Activated CD8-positive, alpha-beta memory T cell treated with anti-CD3 and anti-CD28 coated beads for 24 hours (primary cell): ENCODE measurements at regions not wholly inside any gene's neighbourhood (a gene's known extent, or its start where the extent isn't known, plus 50 kb on each side); places are given as distances from the start of the nearest gene placed in this dataset.
"Not testable (repeated sequence)": the region's sequence is repeated elsewhere in the genome, so short reads cannot be mapped to it uniquely, and the experiment has no call there.

Experiments
- DNase-seq: peaks from one replicate; pipeline ENCODE4 v3.0.0-alpha.2; 2020

GRCh38 chrX:1700757-1701156 is 85.9 kb downstream of the ASMT start:
- DNase-seq = no peak

GRCh38 chrX:1701396-1701901 is 86.6 kb downstream of the ASMT start:
- not testable (repeated sequence) for DNase-seq

- DNase-seq = not testable (repeated sequence)
Measured at GRCh38 chrX:1702142-1702541, 87.3 kb downstream of the ASMT start.

GRCh38 chrX:1702557-1702956 is 87.7 kb downstream of the ASMT start:
- DNase-seq = not testable (repeated sequence)

- DNase-seq = not testable (repeated sequence)
Measured at GRCh38 chrX:1709277-1709676, 94.4 kb downstream of the ASMT start.

- no peak for DNase-seq
Measured at GRCh38 chrX:1713296-1713695, 98.4 kb downstream of the ASMT start.

GRCh38 chrX:1717373-1717772 is 102.5 kb downstream of the ASMT start:
- DNase-seq = no peak

GRCh38 chrX:1719270-1719669 is 104.4 kb downstream of the ASMT start:
- DNase-seq = no peak

- no peak for DNase-seq
Measured at GRCh38 chrX:1720836-1721235, 106.0 kb downstream of the ASMT start.

GRCh38 chrX:1725472-1725871 is 110.6 kb downstream of the ASMT start:
- peak; percentile 13 for DNase-seq

- DNase-seq = peak; percentile 42
Measured at GRCh38 chrX:1727531-1728027, 112.7 kb downstream of the ASMT start.

GRCh38 chrX:1734806-1735205 is 119.9 kb downstream of the ASMT start:
- peak; percentile 30 for DNase-seq

GRCh38 chrX:1741816-1742394 is 127.0 kb downstream of the ASMT start:
- DNase-seq = no peak

- DNase-seq = no peak
Measured at GRCh38 chrX:1743105-1743504, 128.2 kb downstream of the ASMT start.

GRCh38 chrX:1743663-1744062 is 128.8 kb downstream of the ASMT start:
- no peak for DNase-seq

- DNase-seq = no peak
Measured at GRCh38 chrX:1748408-1748807, 133.5 kb downstream of the ASMT start.

GRCh38 chrX:1749499-1749898 is 134.6 kb downstream of the ASMT start:
- no peak for DNase-seq

GRCh38 chrX:1750267-1750666 is 135.4 kb downstream of the ASMT start:
- DNase-seq = no peak

GRCh38 chrX:1751781-1752180 is 136.9 kb downstream of the ASMT start:
- DNase-seq = no peak

GRCh38 chrX:1752799-1753198 is 137.9 kb downstream of the ASMT start:
- not testable (repeated sequence) for DNase-seq

- DNase-seq = no peak
Measured at GRCh38 chrX:1754077-1754476, 139.2 kb downstream of the ASMT start.

- peak; percentile 3 for DNase-seq
Measured at GRCh38 chrX:1763294-1763693, 148.4 kb downstream of the ASMT start.

GRCh38 chrX:1764883-1765364 is 150.1 kb downstream of the ASMT start:
- peak; percentile 17 for DNase-seq

- DNase-seq = no peak
Measured at GRCh38 chrX:1767026-1767425, 152.2 kb downstream of the ASMT start.

GRCh38 chrX:1778817-1779216 is 164.0 kb downstream of the ASMT start:
- DNase-seq = no peak
